ENCODE measurements at regions not wholly inside any gene's neighbourhood (a gene's known extent, or its start where the extent isn't known, plus 50 kb on each side); places are given as distances from the start of the nearest gene placed in this dataset.

GRCh38 chr7:140230516-140230860 lies 53.7 kb upstream of the KDM7A start:
- ATAC-seq (peak; percentile 73), DNase-seq (peak; percentile 80 to 81)
- Mint-ChIP-seq H3K4me1 (peaks cover 53% of the 10 kb centered on the region), H3K9me3 (no peaks in the 10 kb centered on the region), H3K27ac (peak overlapping the region; percentile 93 to 99), H3K27me3 (no peaks in the 10 kb centered on the region), H3K4me3 (peak overlapping the region; percentile 92 to 94)

GRCh38 chr7:140229591-140230515 lies 53.1 kb upstream of the KDM7A start:
- peaks cover 56% of the 10 kb centered on the region for H3K4me1 Mint-ChIP-seq
- H3K9me3 Mint-ChIP-seq, result no peaks in the 10 kb centered on the region
- DNase-seq, result peak; percentile 48 to 77
- ATAC-seq, result peak; percentile 77
- H3K27ac Mint-ChIP-seq, result peak overlapping the region; percentile 99
- H3K4me3 Mint-ChIP-seq, result peak overlapping the region; percentile 92 to 94
- H3K27me3 Mint-ChIP-seq, result no peaks in the 10 kb centered on the region

GRCh38 chr7:140229101-140229525 lies 52.3 kb upstream of the KDM7A start:
- Mint-ChIP-seq H3K27me3 (no peaks in the 10 kb centered on the region), H3K4me3 (peak overlapping the region; percentile 92 to 94), H3K4me1 (peaks cover 64% of the 10 kb centered on the region), H3K27ac (peak overlapping the region; percentile 99), H3K9me3 (no peaks in the 10 kb centered on the region)
- DNase-seq (no peak), ATAC-seq (no peak)
